ENCODE measurements at regions not wholly inside any gene's neighbourhood (a gene's known extent, or its start where the extent isn't known, plus 50 kb on each side); places are given as distances from the start of the nearest gene placed in this dataset.
A peak's percentile ranks its signal among the peaks of the same experiment; 100 is the strongest.

DNA sequence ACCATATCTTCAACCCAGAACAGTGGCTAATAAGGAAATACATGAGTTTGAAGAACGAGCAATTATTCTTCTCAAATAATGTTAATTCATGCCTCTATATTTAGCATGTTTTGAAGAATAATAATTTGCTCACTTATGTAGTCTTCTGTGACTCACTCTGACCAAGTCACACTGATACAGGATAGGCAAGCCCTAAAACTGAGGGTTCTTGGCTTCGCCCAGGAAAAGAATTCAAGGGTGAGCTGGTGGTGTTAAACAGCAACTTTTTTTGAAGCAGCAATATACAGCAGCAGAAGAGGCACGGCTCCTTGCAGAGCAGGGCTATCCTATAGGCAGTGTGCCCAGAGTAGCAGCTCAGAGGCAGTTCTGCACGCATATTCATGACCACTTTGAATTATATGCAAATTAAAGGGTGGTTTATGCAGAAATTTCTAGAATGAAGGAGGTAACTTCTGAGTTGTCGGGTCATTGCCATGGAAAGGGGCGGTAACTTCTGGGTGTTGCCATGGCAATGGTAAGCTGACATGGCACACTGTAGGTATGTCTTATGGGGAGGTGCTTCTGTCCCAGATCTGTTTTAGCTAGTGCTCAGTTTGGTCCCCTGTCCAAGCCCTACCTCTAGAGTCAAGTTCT is 200.6 kb downstream of the RND3 start:
- 78 to 79% methylated on average over 6 of the region's 6 CpGs for WGBS, 2 donors
- H3K4me3 ChIP-seq (ENCODE audit: low read depth, poor library complexity, severe bottlenecking): no peak overlapping the region
- intact Hi-C loops (cut with DNase I; ENCODE audit: low total_unique reads): no loop called here
- no peak for DNase-seq (ENCODE audit: low spot score in 2 of 2)
- no peak for TF ChIP-seq POLR2A (IDR thresholded peaks at IDR 0.05)
- TF ChIP-seq, protein P1, sequence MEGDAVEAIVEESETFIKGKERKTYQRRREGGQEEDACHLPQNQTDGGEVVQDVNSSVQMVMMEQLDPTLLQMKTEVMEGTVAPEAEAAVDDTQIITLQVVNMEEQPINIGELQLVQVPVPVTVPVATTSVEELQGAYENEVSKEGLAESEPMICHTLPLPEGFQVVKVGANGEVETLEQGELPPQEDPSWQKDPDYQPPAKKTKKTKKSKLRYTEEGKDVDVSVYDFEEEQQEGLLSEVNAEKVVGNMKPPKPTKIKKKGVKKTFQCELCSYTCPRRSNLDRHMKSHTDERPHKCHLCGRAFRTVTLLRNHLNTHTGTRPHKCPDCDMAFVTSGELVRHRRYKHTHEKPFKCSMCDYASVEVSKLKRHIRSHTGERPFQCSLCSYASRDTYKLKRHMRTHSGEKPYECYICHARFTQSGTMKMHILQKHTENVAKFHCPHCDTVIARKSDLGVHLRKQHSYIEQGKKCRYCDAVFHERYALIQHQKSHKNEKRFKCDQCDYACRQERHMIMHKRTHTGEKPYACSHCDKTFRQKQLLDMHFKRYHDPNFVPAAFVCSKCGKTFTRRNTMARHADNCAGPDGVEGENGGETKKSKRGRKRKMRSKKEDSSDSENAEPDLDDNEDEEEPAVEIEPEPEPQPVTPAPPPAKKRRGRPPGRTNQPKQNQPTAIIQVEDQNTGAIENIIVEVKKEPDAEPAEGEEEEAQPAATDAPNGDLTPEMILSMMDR (IDR thresholded peaks at IDR 0.05): no peak

DNA sequence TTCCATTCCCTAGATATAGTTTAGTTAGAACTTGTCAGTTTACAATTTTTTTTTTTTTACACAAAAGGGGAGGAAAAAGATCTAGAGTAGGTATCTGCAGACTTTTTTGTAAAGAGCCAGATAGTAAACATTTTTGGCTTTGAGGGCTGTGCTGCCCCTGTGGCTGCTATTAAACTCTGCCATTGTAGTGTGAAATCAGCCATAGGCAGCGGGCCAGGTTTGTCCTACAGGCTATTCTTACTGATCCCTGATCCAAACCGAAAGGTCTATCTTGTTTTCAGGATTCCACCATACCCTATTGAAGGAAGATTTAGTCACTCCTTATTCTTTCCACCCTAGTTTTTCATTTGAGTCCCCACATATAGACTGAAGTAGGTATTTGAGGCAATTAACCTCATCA is 203.4 kb downstream of the RND3 start:
- DNase-seq (ENCODE audit: low spot score in 2 of 2): no peak
- no peak for TF ChIP-seq POLR2A (IDR thresholded peaks at IDR 0.05)
- TF ChIP-seq, protein P1 (IDR thresholded peaks at IDR 0.05): no peak
- no peak overlapping the region for H3K4me3 ChIP-seq (ENCODE audit: low read depth, poor library complexity, severe bottlenecking)
- intact Hi-C loops (cut with DNase I; ENCODE audit: low total_unique reads): no loop called here
- 80 to 96% methylated on average over 2 of the region's 2 CpGs for WGBS, 2 donors

DNA sequence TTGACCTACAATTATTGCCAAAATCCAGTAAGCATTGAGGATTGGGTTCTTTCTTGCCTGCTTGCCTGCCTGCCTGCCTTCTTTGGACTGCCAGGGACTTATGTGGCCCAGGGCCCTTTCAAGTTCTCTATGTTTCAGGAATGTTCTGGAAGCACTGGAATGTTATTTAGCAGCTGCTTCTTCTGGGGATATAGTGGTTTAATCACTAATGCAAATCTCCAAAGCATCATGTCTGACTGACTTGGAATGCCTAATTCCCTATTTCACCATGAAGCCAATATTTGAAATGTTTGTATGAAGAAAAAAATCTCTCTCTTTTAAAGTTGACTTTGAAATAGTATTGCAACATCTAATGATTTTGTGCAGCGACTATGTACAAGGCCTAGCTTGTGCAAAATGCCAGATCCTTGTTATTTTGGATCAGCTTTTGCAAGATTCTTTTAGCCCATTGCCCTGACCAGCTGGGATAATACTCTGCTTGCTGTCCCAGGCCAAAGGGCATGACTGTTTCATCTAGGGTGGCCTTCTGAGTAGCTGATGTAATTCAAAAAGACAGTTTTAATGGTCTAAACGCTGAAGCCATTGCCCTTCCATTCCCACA is 204.6 kb downstream of the RND3 start:
- no peak overlapping the region for H3K4me3 ChIP-seq (ENCODE audit: low read depth, poor library complexity, severe bottlenecking)
- intact Hi-C loops (cut with DNase I; ENCODE audit: low total_unique reads): no loop called here
- TF ChIP-seq, protein P1 (IDR thresholded peaks at IDR 0.05): no peak
- TF ChIP-seq POLR2A (IDR thresholded peaks at IDR 0.05): no peak
- no peak for DNase-seq (ENCODE audit: low spot score in 2 of 2)
- 39 to 47% methylated on average over 2 of the region's 2 CpGs for WGBS, 2 donors

DNA sequence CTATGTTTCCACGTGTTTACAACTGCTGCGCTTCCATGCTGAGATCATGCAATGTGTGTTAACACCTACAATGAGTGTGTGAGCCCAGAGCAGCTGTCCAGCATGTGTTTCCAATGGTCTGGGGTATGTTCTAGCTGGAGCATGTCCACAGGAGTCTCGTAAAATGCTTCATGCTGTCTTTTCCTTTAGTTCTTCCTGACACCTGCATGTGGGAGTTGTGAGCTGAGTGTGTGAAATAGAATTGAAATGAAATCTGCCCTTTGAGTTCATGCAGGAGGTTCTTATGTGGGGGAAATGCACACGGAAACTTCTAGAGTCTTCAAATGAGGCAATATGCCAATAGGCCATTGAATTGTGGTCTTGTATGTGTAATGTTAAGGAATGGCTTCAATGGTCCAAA is 205.1 kb downstream of the RND3 start:
- WGBS, 2 donors: 72 to 74% methylated on average over 4 of the region's 4 CpGs
- DNase-seq (ENCODE audit: low spot score in 2 of 2): no peak

DNA sequence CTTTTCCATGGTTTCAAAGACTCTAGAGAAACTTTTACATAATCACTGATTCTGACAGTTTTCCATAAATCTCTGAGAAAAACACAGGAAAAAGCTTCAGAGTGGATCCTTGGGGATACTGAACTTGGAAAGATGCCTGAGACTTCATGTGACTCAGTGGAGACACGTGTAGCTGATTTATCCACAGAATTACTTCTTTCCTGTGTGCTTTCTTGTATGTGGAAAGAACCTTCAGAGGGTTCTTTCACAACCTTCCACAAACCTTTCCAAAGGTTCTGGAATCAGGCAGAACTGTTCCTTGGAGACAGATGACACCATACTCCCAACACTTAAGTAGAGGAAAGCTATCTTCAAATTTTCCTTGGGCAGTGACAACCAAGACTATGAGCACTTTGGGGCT is 207.2 kb downstream of the RND3 start:
- WGBS, 2 donors: 18 to 19% methylated on average over 1 of the region's 1 CpG
- no peak overlapping the region for H3K4me3 ChIP-seq (ENCODE audit: low read depth, poor library complexity, severe bottlenecking)
- no peak for TF ChIP-seq POLR2A (IDR thresholded peaks at IDR 0.05)
- TF ChIP-seq, protein P1 (IDR thresholded peaks at IDR 0.05): no peak
- peak in 1 of 2 donors; percentile 71 for DNase-seq (ENCODE audit: low spot score in 2 of 2)
- intact Hi-C loops (cut with DNase I; ENCODE audit: low total_unique reads): no loop called here

More for the DNA sequence above, 205.1 kb downstream of the RND3 start:
- H3K4me3 ChIP-seq (ENCODE audit: low read depth, poor library complexity, severe bottlenecking): no peak overlapping the region
- TF ChIP-seq, protein P1 (IDR thresholded peaks at IDR 0.05): no peak
- TF ChIP-seq POLR2A (IDR thresholded peaks at IDR 0.05): no peak
- intact Hi-C loops (cut with DNase I; ENCODE audit: low total_unique reads): no loop called here

DNA sequence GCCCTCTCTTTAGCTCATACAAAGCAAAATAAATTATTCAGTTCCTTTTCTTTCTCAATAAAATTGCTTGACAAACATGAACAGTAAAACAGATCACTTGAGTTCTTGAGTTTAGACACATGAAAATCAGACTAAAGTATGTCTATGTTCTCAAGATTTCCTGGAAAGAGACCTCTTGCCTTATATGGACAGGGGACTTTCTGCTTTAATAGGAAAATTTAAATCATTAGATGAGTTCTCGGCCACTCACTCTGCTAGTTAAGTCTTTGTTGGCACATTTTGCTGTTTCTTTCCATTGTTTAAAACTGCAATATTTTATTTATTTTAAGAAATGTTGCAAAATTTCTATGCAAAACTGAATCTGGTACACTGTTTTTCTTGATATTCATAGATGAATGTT is 207.8 kb downstream of the RND3 start:
- intact Hi-C loops (cut with DNase I; ENCODE audit: low total_unique reads): no loop called here
- TF ChIP-seq POLR2A (IDR thresholded peaks at IDR 0.05): no peak
- TF ChIP-seq, protein P1 (IDR thresholded peaks at IDR 0.05): no peak
- H3K4me3 ChIP-seq (ENCODE audit: low read depth, poor library complexity, severe bottlenecking): no peak overlapping the region
- 46 to 71% methylated on average over 1 of the region's 1 CpG for WGBS, 2 donors
- no peak for DNase-seq (ENCODE audit: low spot score in 2 of 2)

All from lower leg skin (tissue), 4 donors.